B cell (primary cell): ENCODE measurements at regions not wholly inside any gene's neighbourhood (a gene's known extent, or its start where the extent isn't known, plus 50 kb on each side); places are given as distances from the start of the nearest gene placed in this dataset.

Experiments used
- EZH2 ChIP-seq: IDR thresholded peaks from 2 replicates; pipeline ENCODE4 v1.6.1; 2012; ENCODE audit warnings: borderline replicate concordance, low read depth, mild to moderate bottlenecking, moderate library complexity, low read length; ENCODE audit not compliant: insufficient read depth, poor library complexity, severe bottlenecking
- TF ChIP-seq, protein P1 (sequence below): fragments of 200-600 bp; IDR thresholded peaks from one replicate; pipeline ENCODE4 v1.8.0; 2022; ENCODE audit warnings: antibody characterized with exemption, mild to moderate bottlenecking

DNA sequence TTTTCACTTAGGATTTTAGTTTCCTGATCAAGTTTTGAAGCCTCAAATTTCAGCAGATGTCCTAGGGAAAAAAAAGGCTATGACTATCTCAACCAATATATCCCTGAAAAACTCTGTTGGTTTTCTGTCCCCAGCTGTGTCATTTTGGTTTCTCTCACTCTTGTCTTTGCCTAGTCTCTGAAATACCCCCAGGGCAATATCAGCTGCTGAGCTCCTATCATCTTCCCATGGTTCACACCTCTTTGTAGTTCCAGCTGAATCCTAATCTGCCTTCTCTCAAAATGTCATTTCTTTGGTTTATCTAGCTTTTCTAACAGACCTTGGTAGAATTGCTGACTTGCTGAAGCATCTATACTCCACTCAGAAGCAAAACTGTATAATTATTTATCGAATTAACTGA lies 2370.5 kb downstream of the ARAP2 start:
- TF ChIP-seq, protein P1, sequence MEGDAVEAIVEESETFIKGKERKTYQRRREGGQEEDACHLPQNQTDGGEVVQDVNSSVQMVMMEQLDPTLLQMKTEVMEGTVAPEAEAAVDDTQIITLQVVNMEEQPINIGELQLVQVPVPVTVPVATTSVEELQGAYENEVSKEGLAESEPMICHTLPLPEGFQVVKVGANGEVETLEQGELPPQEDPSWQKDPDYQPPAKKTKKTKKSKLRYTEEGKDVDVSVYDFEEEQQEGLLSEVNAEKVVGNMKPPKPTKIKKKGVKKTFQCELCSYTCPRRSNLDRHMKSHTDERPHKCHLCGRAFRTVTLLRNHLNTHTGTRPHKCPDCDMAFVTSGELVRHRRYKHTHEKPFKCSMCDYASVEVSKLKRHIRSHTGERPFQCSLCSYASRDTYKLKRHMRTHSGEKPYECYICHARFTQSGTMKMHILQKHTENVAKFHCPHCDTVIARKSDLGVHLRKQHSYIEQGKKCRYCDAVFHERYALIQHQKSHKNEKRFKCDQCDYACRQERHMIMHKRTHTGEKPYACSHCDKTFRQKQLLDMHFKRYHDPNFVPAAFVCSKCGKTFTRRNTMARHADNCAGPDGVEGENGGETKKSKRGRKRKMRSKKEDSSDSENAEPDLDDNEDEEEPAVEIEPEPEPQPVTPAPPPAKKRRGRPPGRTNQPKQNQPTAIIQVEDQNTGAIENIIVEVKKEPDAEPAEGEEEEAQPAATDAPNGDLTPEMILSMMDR = no peak
- TF ChIP-seq EZH2 = no peak
